ENCODE measurements at regions not wholly inside any gene's neighbourhood (a gene's known extent, or its start where the extent isn't known, plus 50 kb on each side); places are given as distances from the start of the nearest gene placed in this dataset.

DNA sequence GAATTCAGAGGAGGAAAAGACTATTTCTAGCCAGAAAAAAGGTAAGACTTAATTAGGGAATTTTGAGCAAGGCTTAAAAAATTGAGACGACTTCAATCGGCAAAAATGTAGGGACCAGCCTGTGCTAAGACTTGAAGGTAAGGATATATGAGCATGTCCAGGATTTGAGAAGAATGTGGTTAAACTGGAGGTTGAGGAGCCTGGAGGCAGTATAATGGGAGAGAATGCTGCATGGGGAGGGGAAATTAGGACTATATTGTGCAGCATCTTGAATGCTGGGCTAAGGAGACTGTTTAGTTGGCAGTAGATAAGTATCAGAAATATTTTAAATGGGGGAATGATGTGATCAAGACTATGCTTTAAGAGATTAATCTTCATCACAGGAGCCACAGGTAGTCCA, 53.1 kb upstream of the PCGF5 start:
- no peak for TF ChIP-seq YY1 (IDR thresholded peaks at IDR 0.05; ENCODE audit: low read depth)
- no peak for TF ChIP-seq CTCF (IDR thresholded peaks at IDR 0.05)
- TF ChIP-seq POLR2AphosphoS5 (IDR thresholded peaks at IDR 0.05; ENCODE audit: low read depth, low read length), result no peak
- TF ChIP-seq TAF1 (IDR thresholded peaks at IDR 0.05; ENCODE audit: borderline replicate concordance, low read depth, low read length), result no peak
- TF ChIP-seq TEAD4 (IDR thresholded peaks at IDR 0.05; ENCODE audit: borderline replicate concordance, insufficient read depth), result no peak
- no peak for TF ChIP-seq JUND (IDR thresholded peaks at IDR 0.05)
- no peak for TF ChIP-seq FOSL2 (IDR thresholded peaks at IDR 0.05; ENCODE audit: borderline replicate concordance, low read depth)
- no peak for TF ChIP-seq NRF1 (IDR thresholded peaks at IDR 0.05; ENCODE audit: low read depth, low read length)
- TF ChIP-seq SIN3A (IDR thresholded peaks at IDR 0.05; ENCODE audit: borderline replicate concordance, low read depth, low read length), result no peak
- TF ChIP-seq, protein P1, sequence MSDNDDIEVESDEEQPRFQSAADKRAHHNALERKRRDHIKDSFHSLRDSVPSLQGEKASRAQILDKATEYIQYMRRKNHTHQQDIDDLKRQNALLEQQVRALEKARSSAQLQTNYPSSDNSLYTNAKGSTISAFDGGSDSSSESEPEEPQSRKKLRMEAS (IDR thresholded peaks at IDR 0.05; ENCODE audit: low read depth), result no peak
- TF ChIP-seq, protein P2, sequence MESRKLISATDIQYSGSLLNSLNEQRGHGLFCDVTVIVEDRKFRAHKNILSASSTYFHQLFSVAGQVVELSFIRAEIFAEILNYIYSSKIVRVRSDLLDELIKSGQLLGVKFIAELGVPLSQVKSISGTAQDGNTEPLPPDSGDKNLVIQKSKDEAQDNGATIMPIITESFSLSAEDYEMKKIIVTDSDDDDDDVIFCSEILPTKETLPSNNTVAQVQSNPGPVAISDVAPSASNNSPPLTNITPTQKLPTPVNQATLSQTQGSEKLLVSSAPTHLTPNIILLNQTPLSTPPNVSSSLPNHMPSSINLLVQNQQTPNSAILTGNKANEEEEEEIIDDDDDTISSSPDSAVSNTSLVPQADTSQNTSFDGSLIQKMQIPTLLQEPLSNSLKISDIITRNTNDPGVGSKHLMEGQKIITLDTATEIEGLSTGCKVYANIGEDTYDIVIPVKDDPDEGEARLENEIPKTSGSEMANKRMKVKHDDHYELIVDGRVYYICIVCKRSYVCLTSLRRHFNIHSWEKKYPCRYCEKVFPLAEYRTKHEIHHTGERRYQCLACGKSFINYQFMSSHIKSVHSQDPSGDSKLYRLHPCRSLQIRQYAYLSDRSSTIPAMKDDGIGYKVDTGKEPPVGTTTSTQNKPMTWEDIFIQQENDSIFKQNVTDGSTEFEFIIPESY (IDR thresholded peaks at IDR 0.05; ENCODE audit: borderline replicate concordance, low read depth), result no peak
- no peak for TF ChIP-seq MXI1 (IDR thresholded peaks at IDR 0.05; ENCODE audit: low read depth, low read length)

Measured in SK-N-SH (cell line).